ENCODE measurements at regions not wholly inside any gene's neighbourhood (a gene's known extent, or its start where the extent isn't known, plus 50 kb on each side); places are given as distances from the start of the nearest gene placed in this dataset.
"Not testable (repeated sequence)": the region's sequence is repeated elsewhere in the genome, so short reads cannot be mapped to it uniquely, and the experiment has no call there.

- intact Hi-C loops (cut with micrococcal nuclease), result no loop called here
Observed at GRCh38 chr19:28118235-28118634, 1094.7 kb downstream of the UQCRFS1 start.

GRCh38 chr19:28117143-28117542 lies 1095.8 kb downstream of the UQCRFS1 start:
- intact Hi-C loops (cut with micrococcal nuclease), result no loop called here

More at GRCh38 chr19:28118235-28118634, 1094.7 kb downstream of the UQCRFS1 start:
- Mint-ChIP-seq H3K27ac (ENCODE audit: low read depth, unreplicated experiment) (no peak overlapping the region), H3K36me3 (ENCODE audit: insufficient read depth, unreplicated experiment) (peaks cover 6% of the 10 kb centered on the region), H3K4me1 (ENCODE audit: insufficient read depth, unreplicated experiment) (no peaks in the 10 kb centered on the region), H3K4me3 (ENCODE audit: unreplicated experiment) (no peak overlapping the region), H3K27me3 (ENCODE audit: insufficient read depth, unreplicated experiment) (no peaks in the 10 kb centered on the region), H3K9me3 (ENCODE audit: unreplicated experiment) (peaks cover 36% of the 10 kb centered on the region)
- no peak for TF ChIP-seq CTCF (IDR thresholded peaks at IDR 0.05; ENCODE audit: unreplicated experiment)
- ChIA-PET CTCF (interaction anchor here (1.1 kb wide), 1 partner anchor 23 kb away, joined by 3 read pairs; no protein-coding TSS in a partner anchor), POLR2A (interaction anchor here (0.6 kb wide), 1 partner anchor 23 kb away, joined by 3 read pairs; no protein-coding TSS in a partner anchor)
- no TSS peak for BruUV-seq (replicated peaks)
- DNase-seq (ENCODE audit: unreplicated experiment), result no peak

GRCh38 chr19:28116379-28116778 lies 1096.6 kb downstream of the UQCRFS1 start:
- H3K9me3 Mint-ChIP-seq (ENCODE audit: unreplicated experiment), result peaks cover 45% of the 10 kb centered on the region
- H3K36me3 Mint-ChIP-seq (ENCODE audit: insufficient read depth, unreplicated experiment); H3K27me3 Mint-ChIP-seq (ENCODE audit: insufficient read depth, unreplicated experiment); CTCF ChIA-PET; POLR2A ChIA-PET; H3K4me1 Mint-ChIP-seq (ENCODE audit: insufficient read depth, unreplicated experiment); H3K27ac Mint-ChIP-seq (ENCODE audit: low read depth, unreplicated experiment); intact Hi-C loops (cut with micrococcal nuclease); DNase-seq (ENCODE audit: unreplicated experiment); H3K4me3 Mint-ChIP-seq (ENCODE audit: unreplicated experiment); BruUV-seq (replicated peaks): not testable (repeated sequence)

More at GRCh38 chr19:28117143-28117542, 1095.8 kb downstream of the UQCRFS1 start:
- no peaks in the 10 kb centered on the region for H3K27me3 Mint-ChIP-seq (ENCODE audit: insufficient read depth, unreplicated experiment)
- peaks cover 6% of the 10 kb centered on the region for H3K36me3 Mint-ChIP-seq (ENCODE audit: insufficient read depth, unreplicated experiment)
- peaks cover 39% of the 10 kb centered on the region for H3K9me3 Mint-ChIP-seq (ENCODE audit: unreplicated experiment)
- no peak for DNase-seq (ENCODE audit: unreplicated experiment)
- no TSS peak for BruUV-seq (replicated peaks)
- ChIA-PET POLR2A (no interaction called here), CTCF (no interaction called here)
- H3K4me3 Mint-ChIP-seq (ENCODE audit: unreplicated experiment), result no peak overlapping the region
- H3K4me1 Mint-ChIP-seq (ENCODE audit: insufficient read depth, unreplicated experiment), result no peaks in the 10 kb centered on the region
- H3K27ac Mint-ChIP-seq (ENCODE audit: low read depth, unreplicated experiment), result no peak overlapping the region
- TF ChIP-seq CTCF (IDR thresholded peaks at IDR 0.05; ENCODE audit: unreplicated experiment), result no peak

GRCh38 chr19:28103921-28104320 lies 1109.0 kb downstream of the UQCRFS1 start:
- no TSS peak for BruUV-seq (replicated peaks)
- Mint-ChIP-seq H3K4me1 (ENCODE audit: insufficient read depth, unreplicated experiment) (no peaks in the 10 kb centered on the region), H3K4me3 (ENCODE audit: unreplicated experiment) (no peak overlapping the region), H3K36me3 (ENCODE audit: insufficient read depth, unreplicated experiment) (no peaks in the 10 kb centered on the region), H3K27ac (ENCODE audit: low read depth, unreplicated experiment) (no peak overlapping the region), H3K27me3 (ENCODE audit: insufficient read depth, unreplicated experiment) (no peaks in the 10 kb centered on the region), H3K9me3 (ENCODE audit: unreplicated experiment) (peaks cover 39% of the 10 kb centered on the region)
- POLR2A ChIA-PET, result no interaction called here
- intact Hi-C loops (cut with micrococcal nuclease), result no loop called here
- DNase-seq (ENCODE audit: unreplicated experiment), result no peak
- no peak for TF ChIP-seq CTCF (IDR thresholded peaks at IDR 0.05; ENCODE audit: unreplicated experiment)
- CTCF ChIA-PET, result no interaction called here

- H3K4me1 Mint-ChIP-seq (ENCODE audit: insufficient read depth, unreplicated experiment); intact Hi-C loops (cut with micrococcal nuclease); H3K27me3 Mint-ChIP-seq (ENCODE audit: insufficient read depth, unreplicated experiment); CTCF ChIA-PET; H3K36me3 Mint-ChIP-seq (ENCODE audit: insufficient read depth, unreplicated experiment); BruUV-seq (replicated peaks); POLR2A ChIA-PET; DNase-seq (ENCODE audit: unreplicated experiment); H3K4me3 Mint-ChIP-seq (ENCODE audit: unreplicated experiment); H3K27ac Mint-ChIP-seq (ENCODE audit: low read depth, unreplicated experiment): not testable (repeated sequence)
- peaks cover 39% of the 10 kb centered on the region for H3K9me3 Mint-ChIP-seq (ENCODE audit: unreplicated experiment)
Observed at GRCh38 chr19:28084659-28085157, 1128.2 kb downstream of the UQCRFS1 start.
